ENCODE measurements at regions not wholly inside any gene's neighbourhood (a gene's known extent, or its start where the extent isn't known, plus 50 kb on each side); places are given as distances from the start of the nearest gene placed in this dataset.
"Not testable (repeated sequence)": the region's sequence is repeated elsewhere in the genome, so short reads cannot be mapped to it uniquely, and the experiment has no call there.

DNA sequence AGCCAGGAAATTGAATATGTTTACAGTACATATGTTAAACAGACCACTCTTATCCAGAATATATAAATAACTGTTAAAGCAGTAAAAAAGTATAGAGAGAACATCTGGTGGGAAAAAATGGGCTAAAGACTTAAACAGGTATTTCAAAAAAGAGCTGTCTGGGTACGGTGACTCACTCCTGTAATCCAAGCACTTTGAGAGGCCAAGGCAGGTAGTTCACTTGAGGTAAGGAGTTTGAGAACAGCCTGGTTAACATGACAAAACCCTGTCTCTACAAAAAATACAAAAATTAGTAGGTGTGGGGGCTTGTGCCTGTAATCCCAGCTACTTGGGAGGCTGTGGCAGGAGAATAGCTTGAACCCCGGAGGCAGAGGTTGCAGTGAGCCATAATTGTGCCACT lies 171.4 kb upstream of the FSIP2 start:
- Mint-ChIP-seq H3K27me3 (no peaks in the 10 kb centered on the region), H3K4me1 (no peaks in the 10 kb centered on the region), H3K4me3 (no peak overlapping the region), H3K27ac (no peak overlapping the region), H3K9me3 (peaks cover 2% of the 10 kb centered on the region), H3K36me3 (no peaks in the 10 kb centered on the region)
- no peak for ATAC-seq (ENCODE audit: low read depth)
- DNase-seq: no peak
- POLR2A ChIA-PET: no interaction called here

GRCh38 chr2:185567940-185568339 lies 170.7 kb upstream of the FSIP2 start:
- H3K27me3 Mint-ChIP-seq: no peaks in the 10 kb centered on the region
- no peaks in the 10 kb centered on the region for H3K36me3 Mint-ChIP-seq
- no peak overlapping the region for H3K4me3 Mint-ChIP-seq
- POLR2A ChIA-PET: no interaction called here
- ATAC-seq (ENCODE audit: low read depth) (no peak), DNase-seq (no peak)
- no peak overlapping the region for H3K27ac Mint-ChIP-seq
- no peaks in the 10 kb centered on the region for H3K4me1 Mint-ChIP-seq
- peaks cover 2% of the 10 kb centered on the region for H3K9me3 Mint-ChIP-seq

- H3K27ac Mint-ChIP-seq: no peak overlapping the region
- H3K9me3 Mint-ChIP-seq: peaks cover 2% of the 10 kb centered on the region
- POLR2A ChIA-PET: no interaction called here
- no peaks in the 10 kb centered on the region for H3K27me3 Mint-ChIP-seq
- no peaks in the 10 kb centered on the region for H3K4me1 Mint-ChIP-seq
- no peaks in the 10 kb centered on the region for H3K36me3 Mint-ChIP-seq
- H3K4me3 Mint-ChIP-seq: no peak overlapping the region
- ATAC-seq (ENCODE audit: low read depth) (no peak), DNase-seq (no peak)
These were observed 160.3 kb upstream of the FSIP2 start for GRCh38 chr2:185578322-185578721.

DNA sequence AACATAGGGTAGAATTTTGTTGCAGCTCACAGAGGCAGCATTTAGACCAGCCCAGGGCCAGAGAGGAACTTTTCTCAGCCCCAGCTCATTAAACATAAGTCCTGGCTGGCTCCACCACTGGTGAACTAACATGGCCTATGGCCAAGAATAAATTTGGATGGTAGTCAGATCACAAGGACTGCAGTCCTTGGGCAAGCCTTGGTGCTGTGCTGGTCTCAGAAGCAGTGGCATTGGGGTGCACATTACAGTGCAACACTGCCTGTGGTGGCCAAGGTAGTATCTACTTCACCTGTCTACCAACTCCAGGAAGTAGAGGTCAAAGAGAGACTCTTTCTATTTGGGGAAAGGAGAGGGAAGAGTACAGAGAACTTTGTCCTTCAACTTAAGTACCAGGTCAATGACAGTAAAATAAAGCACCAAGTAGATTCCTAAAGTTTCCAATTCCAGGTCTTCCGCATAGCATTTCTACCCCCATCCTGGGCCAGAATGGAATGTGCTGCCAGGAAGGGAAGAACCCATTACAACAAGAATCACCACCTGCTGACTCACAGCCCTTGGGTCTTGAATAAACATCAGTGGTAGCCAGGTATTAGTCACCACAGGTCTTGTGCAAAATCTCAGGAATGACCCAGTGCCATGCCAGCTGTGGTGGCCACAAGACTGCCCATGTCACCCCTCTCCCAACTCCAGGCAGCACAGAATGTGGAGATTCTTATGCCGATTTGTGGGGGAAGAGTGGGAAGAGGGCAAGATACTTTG lies 155.4 kb upstream of the FSIP2 start:
- Mint-ChIP-seq H3K4me3 (no peak overlapping the region), H3K36me3 (no peaks in the 10 kb centered on the region), H3K27me3 (no peaks in the 10 kb centered on the region), H3K27ac (no peak overlapping the region), H3K4me1 (no peaks in the 10 kb centered on the region), H3K9me3 (peaks cover 11% of the 10 kb centered on the region)
- POLR2A ChIA-PET: no interaction called here
- no peak for ATAC-seq (ENCODE audit: low read depth)
- no peak for DNase-seq

- H3K27ac Mint-ChIP-seq; H3K4me3 Mint-ChIP-seq; H3K36me3 Mint-ChIP-seq; ATAC-seq (ENCODE audit: low read depth); DNase-seq; H3K27me3 Mint-ChIP-seq; POLR2A ChIA-PET; H3K4me1 Mint-ChIP-seq: not testable (repeated sequence)
- peaks cover 13% of the 10 kb centered on the region for H3K9me3 Mint-ChIP-seq
These were observed 153.4 kb upstream of the FSIP2 start for GRCh38 chr2:185585165-185585564.

- ATAC-seq (ENCODE audit: low read depth); DNase-seq; H3K9me3 Mint-ChIP-seq; H3K27me3 Mint-ChIP-seq; POLR2A ChIA-PET; H3K4me1 Mint-ChIP-seq; H3K27ac Mint-ChIP-seq; H3K4me3 Mint-ChIP-seq; H3K36me3 Mint-ChIP-seq: not testable (repeated sequence)
These were observed 147.3 kb upstream of the FSIP2 start for GRCh38 chr2:185591276-185591675.

DNA sequence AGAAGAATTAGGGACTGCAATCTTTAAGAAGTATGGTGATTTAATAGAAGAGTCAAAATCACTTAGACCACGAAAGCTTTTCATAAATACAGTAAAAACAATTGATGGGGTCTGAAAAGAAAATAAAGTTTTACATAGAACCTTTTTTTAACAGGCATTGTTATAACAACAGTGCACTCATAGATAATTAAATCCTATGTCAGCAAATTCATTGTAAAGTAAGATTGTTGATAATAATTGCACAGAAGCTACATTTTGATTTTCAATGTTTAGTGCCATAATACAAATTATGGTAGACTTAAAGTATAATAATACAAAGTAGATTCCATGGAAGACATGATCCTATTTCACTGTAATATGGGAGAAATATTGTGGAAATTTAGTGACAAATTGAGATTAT lies 130.7 kb upstream of the FSIP2 start:
- no peaks in the 10 kb centered on the region for H3K27me3 Mint-ChIP-seq
- no peaks in the 10 kb centered on the region for H3K4me1 Mint-ChIP-seq
- no peak for DNase-seq
- POLR2A ChIA-PET: no interaction called here
- no peak overlapping the region for H3K27ac Mint-ChIP-seq
- no peak for ATAC-seq (ENCODE audit: low read depth)
- no peak overlapping the region for H3K4me3 Mint-ChIP-seq
- no peaks in the 10 kb centered on the region for H3K9me3 Mint-ChIP-seq
- no peaks in the 10 kb centered on the region for H3K36me3 Mint-ChIP-seq

DNA sequence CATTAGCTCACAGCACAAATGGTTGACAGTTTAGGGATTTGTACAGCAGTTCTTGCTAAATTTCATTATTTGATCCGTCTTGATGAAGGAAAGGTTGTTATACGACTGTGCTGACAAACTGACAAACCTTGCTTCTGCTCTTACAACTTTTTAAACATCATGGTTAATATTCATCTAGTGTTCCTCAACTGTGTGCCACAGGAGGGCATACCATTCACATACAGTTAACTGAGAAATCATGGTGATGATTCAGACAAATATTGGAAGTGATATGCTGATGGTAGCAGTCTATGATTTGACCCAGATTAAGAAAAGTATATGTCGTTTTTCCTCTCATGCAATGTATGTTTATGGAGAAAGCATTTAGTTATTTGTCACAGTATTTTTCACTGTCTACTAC lies 129.8 kb upstream of the FSIP2 start:
- ATAC-seq (ENCODE audit: low read depth) (no peak), DNase-seq (no peak)
- Mint-ChIP-seq H3K27me3 (no peaks in the 10 kb centered on the region), H3K4me1 (no peaks in the 10 kb centered on the region), H3K27ac (no peak overlapping the region), H3K4me3 (no peak overlapping the region), H3K9me3 (peaks cover 2% of the 10 kb centered on the region), H3K36me3 (no peaks in the 10 kb centered on the region)
- POLR2A ChIA-PET: no interaction called here

DNA sequence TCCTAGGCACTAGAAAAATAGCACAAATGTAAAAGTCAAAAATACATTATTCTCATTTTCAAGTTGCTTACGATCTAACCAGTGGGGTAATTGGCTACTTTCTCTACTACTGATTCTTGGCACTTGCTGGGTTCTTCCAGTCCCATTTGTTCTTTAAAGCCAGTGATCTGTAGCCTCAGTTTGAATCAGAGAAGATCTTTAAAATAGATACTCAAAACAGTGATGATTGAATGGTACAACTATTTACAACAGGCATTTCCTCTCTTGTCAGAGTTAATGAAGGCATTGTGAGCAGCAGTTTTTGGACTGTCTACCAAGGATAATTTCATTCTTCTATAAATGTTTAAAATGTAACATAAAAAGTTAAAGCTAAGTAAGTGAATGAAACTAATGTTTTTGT lies 128.3 kb upstream of the FSIP2 start:
- Mint-ChIP-seq H3K4me1 (no peaks in the 10 kb centered on the region), H3K36me3 (no peaks in the 10 kb centered on the region), H3K4me3 (no peak overlapping the region), H3K27ac (no peak overlapping the region), H3K9me3 (peaks cover 2% of the 10 kb centered on the region), H3K27me3 (no peaks in the 10 kb centered on the region)
- no peak for DNase-seq
- no peak for ATAC-seq (ENCODE audit: low read depth)
- POLR2A ChIA-PET: no interaction called here

DNA sequence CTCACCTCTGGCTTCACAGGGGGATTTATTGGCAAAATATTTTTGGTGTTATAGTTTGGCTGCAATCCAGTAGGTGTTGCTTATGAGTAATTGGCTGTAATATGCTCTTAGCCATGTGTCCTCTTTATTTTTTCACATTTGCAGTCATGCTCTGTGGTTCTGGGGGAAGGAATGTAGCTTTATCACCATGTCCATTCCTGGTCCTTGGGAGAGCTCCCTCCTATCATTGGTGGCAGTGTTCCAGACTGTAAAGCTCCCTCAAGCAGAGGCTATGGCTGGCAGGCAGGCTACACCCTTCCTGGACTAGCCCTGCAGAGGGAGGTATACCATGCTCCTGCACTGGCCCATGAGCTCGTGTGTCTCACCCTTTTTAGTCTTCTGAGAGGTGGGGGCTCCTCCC lies 120.0 kb upstream of the FSIP2 start:
- Mint-ChIP-seq H3K36me3 (no peaks in the 10 kb centered on the region), H3K4me1 (no peaks in the 10 kb centered on the region), H3K27ac (no peak overlapping the region), H3K9me3 (peaks cover 5% of the 10 kb centered on the region), H3K27me3 (peaks cover 2% of the 10 kb centered on the region), H3K4me3 (no peak overlapping the region)
- POLR2A ChIA-PET: no interaction called here
- DNase-seq: no peak
- ATAC-seq (ENCODE audit: low read depth): no peak

DNA sequence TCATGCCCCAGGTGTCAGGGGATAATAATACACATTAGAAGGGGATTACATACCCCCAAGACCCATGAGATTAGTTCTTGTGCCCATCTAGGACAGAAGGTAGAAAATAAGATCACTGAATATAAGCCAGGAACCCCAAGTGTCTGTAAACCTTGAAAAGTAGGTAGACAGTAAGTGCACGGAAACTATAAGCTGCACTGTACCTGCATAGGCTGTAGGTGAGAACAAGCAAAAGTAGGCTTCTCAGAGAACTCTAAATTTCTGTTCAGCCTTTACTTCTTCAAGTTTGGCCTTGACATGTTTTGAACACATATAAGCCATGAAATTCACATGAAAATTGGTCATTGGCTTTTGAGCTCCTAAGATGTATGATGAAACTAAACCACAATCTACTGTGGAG lies 113.0 kb upstream of the FSIP2 start:
- Mint-ChIP-seq H3K4me1 (no peaks in the 10 kb centered on the region), H3K36me3 (no peaks in the 10 kb centered on the region), H3K4me3 (no peak overlapping the region), H3K27me3 (no peaks in the 10 kb centered on the region), H3K9me3 (peaks cover 4% of the 10 kb centered on the region), H3K27ac (no peak overlapping the region)
- POLR2A ChIA-PET: no interaction called here
- no peak for ATAC-seq (ENCODE audit: low read depth)
- DNase-seq: no peak

DNA sequence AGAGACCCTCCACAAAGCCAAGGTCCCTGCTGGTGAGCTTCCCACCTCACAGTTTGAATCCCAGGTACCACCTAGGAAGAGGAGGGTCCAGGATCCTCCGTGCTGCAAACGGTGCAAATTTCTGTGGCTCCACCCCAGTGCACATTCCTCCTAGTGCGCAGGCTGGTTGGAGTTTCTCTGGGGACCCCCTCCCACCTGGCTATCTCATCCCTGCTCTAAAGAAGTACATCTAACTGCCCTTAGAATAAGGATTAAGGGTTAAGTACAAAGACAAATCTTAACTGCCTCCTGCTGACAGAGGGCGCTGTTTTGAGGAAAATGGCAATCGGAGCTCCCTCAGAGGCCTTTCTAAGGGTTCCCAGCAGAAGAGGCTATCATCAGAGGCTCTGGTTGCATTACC lies 109.6 kb upstream of the FSIP2 start:
- Mint-ChIP-seq H3K4me3 (no peak overlapping the region), H3K36me3 (no peaks in the 10 kb centered on the region), H3K4me1 (no peaks in the 10 kb centered on the region), H3K27ac (no peak overlapping the region), H3K9me3 (peaks cover 4% of the 10 kb centered on the region), H3K27me3 (no peaks in the 10 kb centered on the region)
- no peak for ATAC-seq (ENCODE audit: low read depth)
- POLR2A ChIA-PET: no interaction called here
- DNase-seq: no peak

DNA sequence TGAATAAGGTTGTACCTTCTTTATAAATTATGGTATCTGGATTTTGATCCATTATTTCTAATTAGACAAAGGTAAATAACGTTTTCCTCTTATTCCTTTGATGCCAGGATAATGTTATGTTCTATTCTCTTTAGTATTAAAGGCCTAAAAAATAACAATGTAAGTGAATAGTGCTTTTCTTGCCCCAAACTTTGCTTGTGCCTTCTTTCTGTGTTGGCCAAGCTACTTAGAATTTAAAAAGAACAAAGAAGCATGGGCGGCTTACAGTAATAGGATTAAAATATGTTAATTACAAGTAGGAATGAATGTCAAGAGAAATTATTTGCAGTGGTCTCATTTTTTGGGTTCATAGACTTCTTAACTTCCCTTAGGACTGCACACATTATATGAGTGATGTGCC lies 105.0 kb upstream of the FSIP2 start:
- H3K27me3 Mint-ChIP-seq: no peaks in the 10 kb centered on the region
- no peak overlapping the region for H3K27ac Mint-ChIP-seq
- ATAC-seq (ENCODE audit: low read depth): no peak

GRCh38 chr2:185638771-185639170 lies 99.8 kb upstream of the FSIP2 start:
- H3K27me3 Mint-ChIP-seq: no peaks in the 10 kb centered on the region
- POLR2A ChIA-PET: no interaction called here
- no peaks in the 10 kb centered on the region for H3K36me3 Mint-ChIP-seq

More for the DNA sequence above, 105.0 kb upstream of the FSIP2 start:
- Mint-ChIP-seq H3K9me3 (peaks cover 2% of the 10 kb centered on the region), H3K4me3 (no peak overlapping the region), H3K4me1 (no peaks in the 10 kb centered on the region), H3K36me3 (no peaks in the 10 kb centered on the region)
- DNase-seq: no peak
- POLR2A ChIA-PET: no interaction called here

GRCh38 chr2:185640588-185640987 lies 98.0 kb upstream of the FSIP2 start:
- H3K36me3 Mint-ChIP-seq: no peaks in the 10 kb centered on the region
- H3K4me1 Mint-ChIP-seq: no peaks in the 10 kb centered on the region
- H3K27ac Mint-ChIP-seq: no peak overlapping the region
- no peaks in the 10 kb centered on the region for H3K9me3 Mint-ChIP-seq
- ATAC-seq (ENCODE audit: low read depth): no peak
- no peak for DNase-seq
- no peaks in the 10 kb centered on the region for H3K27me3 Mint-ChIP-seq
- H3K4me3 Mint-ChIP-seq: no peak overlapping the region
- POLR2A ChIA-PET: no interaction called here

More at GRCh38 chr2:185638771-185639170, 99.8 kb upstream of the FSIP2 start:
- no peaks in the 10 kb centered on the region for H3K4me1 Mint-ChIP-seq
- DNase-seq: no peak
- H3K9me3 Mint-ChIP-seq: no peaks in the 10 kb centered on the region
- H3K4me3 Mint-ChIP-seq: no peak overlapping the region
- no peak for ATAC-seq (ENCODE audit: low read depth)
- H3K27ac Mint-ChIP-seq: no peak overlapping the region

Measured in activated naive CD8-positive, alpha-beta T cell treated with anti-CD3 and anti-CD28 coated beads, Interleukin-2, amount 10 ng/mL, durations not matched to agents 7 days and 5 days (primary cell).